Loucy (cell line): ENCODE measurements at regions not wholly inside any gene's neighbourhood (a gene's known extent, or its start where the extent isn't known, plus 50 kb on each side); places are given as distances from the start of the nearest gene placed in this dataset.

Experiments used
- H2AFZ ChIP-seq: fragments of 200-600 bp; sonication (generic); 2 replicates; pipeline ENCODE4 v1.6.0; 2016; ENCODE audit warnings: antibody characterized with exemption, mild to moderate bottlenecking, low read length, moderate library complexity
- H3F3A ChIP-seq: fragments of 200-600 bp; 2 replicates; pipeline ENCODE4 v1.6.0; 2016; ENCODE audit warnings: antibody characterized with exemption, low read depth, mild to moderate bottlenecking
- H3K27me3 ChIP-seq: fragments of 200-600 bp; sonication (generic); 2 replicates; pipeline ENCODE4 v1.6.1; 2014; ENCODE audit warnings: low read length, mild to moderate bottlenecking; ENCODE audit not compliant: insufficient read depth, poor library complexity, severe bottlenecking
- H3K36me3 ChIP-seq: fragments of 200-600 bp; sonication (generic); 2 replicates; pipeline ENCODE4 v1.6.1; 2016; ENCODE audit warnings: low read length; ENCODE audit not compliant: insufficient read depth
- H3K4me1 ChIP-seq: fragments of 200-600 bp; sonication (generic); 2 replicates; pipeline ENCODE4 v1.5.1; 2014; ENCODE audit warnings: low read length, mild to moderate bottlenecking; ENCODE audit not compliant: insufficient read depth, poor library complexity, severe bottlenecking
- H3K4me2 ChIP-seq: fragments of 200-600 bp; sonication (generic); 2 replicates; pipeline ENCODE4 v1.6.0; 2014; ENCODE audit warnings: antibody characterized with exemption, low read length, low read depth, mild to moderate bottlenecking; ENCODE audit not compliant: poor library complexity, severe bottlenecking
- H3K4me3 ChIP-seq: fragments of 200-600 bp; sonication (generic); 2 replicates; pipeline ENCODE4 v1.5.1; 2014; ENCODE audit warnings: low read length, mild to moderate bottlenecking, mixed read lengths; ENCODE audit not compliant: poor library complexity, severe bottlenecking
- H3K79me2 ChIP-seq: fragments of 200-600 bp; sonication (generic); 2 replicates; pipeline ENCODE4 v1.6.1; 2014; ENCODE audit warnings: low read length; ENCODE audit not compliant: insufficient read depth
- H3K9ac ChIP-seq: fragments of 200-600 bp; sonication (generic); 2 replicates; pipeline ENCODE4 v1.6.0; 2014; ENCODE audit warnings: mild to moderate bottlenecking, low read depth, low read length, moderate library complexity; ENCODE audit not compliant: poor library complexity, severe bottlenecking
- H3K9me2 ChIP-seq: fragments of 200-600 bp; sonication (generic); replicated peaks from 2 replicates; pipeline ENCODE4 v1.6.1; 2016; ENCODE audit warnings: low read depth, low read length, mixed read lengths
- H3K9me3 ChIP-seq: fragments of 200-600 bp; sonication (generic); 2 replicates; pipeline ENCODE4 v1.6.1; 2014; ENCODE audit warnings: mild to moderate bottlenecking, antibody characterized with exemption, low read length, low read depth; ENCODE audit not compliant: insufficient read depth
- H4K20me1 ChIP-seq: fragments of 200-600 bp; sonication (generic); 2 replicates; pipeline ENCODE4 v1.6.0; 2014; ENCODE audit warnings: antibody characterized with exemption, low read length, mild to moderate bottlenecking; ENCODE audit not compliant: insufficient read depth, poor library complexity, severe bottlenecking
- CTCF ChIP-seq: fragments of 200-600 bp; sonication (generic); conservative IDR thresholded peaks from 2 replicates; pipeline ENCODE4 v1.5.1; 2014; ENCODE audit warnings: mild to moderate bottlenecking, antibody characterized with exemption, low read length
- EZH2phosphoT487 ChIP-seq: fragments of 200-600 bp; IDR thresholded peaks from 2 replicates; pipeline ENCODE4 v1.6.1; 2018; ENCODE audit warnings: antibody characterized with exemption, mild to moderate bottlenecking, moderate library complexity, borderline replicate concordance

GRCh38 chr6:80543151-80543550 is 436.7 kb downstream of the BCKDHB start:
- no peaks in the 10 kb centered on the region for H3F3A ChIP-seq
- no peak overlapping the region for H3K4me2 ChIP-seq
- no peaks in the 10 kb centered on the region for H3K79me2 ChIP-seq
- H3K36me3 ChIP-seq, result no peaks in the 10 kb centered on the region
- TF ChIP-seq CTCF, result no peak
- TF ChIP-seq EZH2phosphoT487, result no peak
- H4K20me1 ChIP-seq, result no peaks in the 10 kb centered on the region
- no peak overlapping the region for H3K4me3 ChIP-seq
- no peaks in the 10 kb centered on the region for H3K9me3 ChIP-seq
- no peak overlapping the region for H2AFZ ChIP-seq
- no peak overlapping the region for H3K9ac ChIP-seq
- no peaks in the 10 kb centered on the region for H3K27me3 ChIP-seq
- no peaks in the 10 kb centered on the region for H3K4me1 ChIP-seq
- no peaks in the 10 kb centered on the region for H3K9me2 ChIP-seq

GRCh38 chr6:80541886-80542285 is 435.4 kb downstream of the BCKDHB start:
- TF ChIP-seq EZH2phosphoT487 (no peak), CTCF (no peak)
- Histone ChIP-seq H3K4me1 (no peaks in the 10 kb centered on the region), H2AFZ (no peak overlapping the region), H3K4me3 (no peak overlapping the region), H3K36me3 (no peaks in the 10 kb centered on the region), H3K9me3 (no peaks in the 10 kb centered on the region), H3K4me2 (no peak overlapping the region), H3K79me2 (no peaks in the 10 kb centered on the region), H3F3A (no peaks in the 10 kb centered on the region), H3K9ac (no peak overlapping the region), H3K27me3 (no peaks in the 10 kb centered on the region), H3K9me2 (no peaks in the 10 kb centered on the region), H4K20me1 (no peaks in the 10 kb centered on the region)

GRCh38 chr6:80541181-80541580 is 434.7 kb downstream of the BCKDHB start:
- Histone ChIP-seq H3K4me3 (no peak overlapping the region), H3K4me2 (no peak overlapping the region), H3F3A (no peaks in the 10 kb centered on the region), H3K36me3 (no peaks in the 10 kb centered on the region), H4K20me1 (no peaks in the 10 kb centered on the region), H3K79me2 (no peaks in the 10 kb centered on the region), H3K9me3 (no peaks in the 10 kb centered on the region), H3K4me1 (no peaks in the 10 kb centered on the region), H3K9ac (no peak overlapping the region), H2AFZ (no peak overlapping the region), H3K9me2 (no peaks in the 10 kb centered on the region), H3K27me3 (no peaks in the 10 kb centered on the region)
- TF ChIP-seq EZH2phosphoT487 (no peak), CTCF (no peak)
